ENCODE measurements at regions not wholly inside any gene's neighbourhood (a gene's known extent, or its start where the extent isn't known, plus 50 kb on each side); places are given as distances from the start of the nearest gene placed in this dataset.

- no peak for DNase-seq (ENCODE audit: low read depth)
- no peak overlapping the region for H3K4me3 ChIP-seq (ENCODE audit: low read length)
- TF ChIP-seq CTCF (conservative IDR thresholded peaks at IDR 0.05; ENCODE audit: low read length): no peak
Observed at GRCh38 chr14:104343690-104344640, 205.6 kb downstream of the KIF26A start.

GRCh38 chr14:104344818-104345620 lies 206.6 kb downstream of the KIF26A start:
- no peak for DNase-seq (ENCODE audit: low read depth)
- no peak for TF ChIP-seq CTCF (conservative IDR thresholded peaks at IDR 0.05; ENCODE audit: low read length)
- no peak overlapping the region for H3K4me3 ChIP-seq (ENCODE audit: low read length)

GRCh38 chr14:104345621-104346462 lies 207.5 kb downstream of the KIF26A start:
- no peak for TF ChIP-seq CTCF (conservative IDR thresholded peaks at IDR 0.05; ENCODE audit: low read length)
- DNase-seq (ENCODE audit: low read depth): no peak
- H3K4me3 ChIP-seq (ENCODE audit: low read length): no peak overlapping the region

GRCh38 chr14:104346608-104347007 lies 208.2 kb downstream of the KIF26A start:
- TF ChIP-seq CTCF (conservative IDR thresholded peaks at IDR 0.05; ENCODE audit: low read length): no peak
- H3K4me3 ChIP-seq (ENCODE audit: low read length): no peak overlapping the region
- no peak for DNase-seq (ENCODE audit: low read depth)

GRCh38 chr14:104348741-104349140 lies 210.4 kb downstream of the KIF26A start:
- DNase-seq (ENCODE audit: low read depth): no peak
- no peak overlapping the region for H3K4me3 ChIP-seq (ENCODE audit: low read length)
- TF ChIP-seq CTCF (conservative IDR thresholded peaks at IDR 0.05; ENCODE audit: low read length): no peak

- DNase-seq (ENCODE audit: low read depth): no peak
- no peak for TF ChIP-seq CTCF (conservative IDR thresholded peaks at IDR 0.05; ENCODE audit: low read length)
- no peak overlapping the region for H3K4me3 ChIP-seq (ENCODE audit: low read length)
Observed at GRCh38 chr14:104349950-104350349, 211.6 kb downstream of the KIF26A start.

Data from AG10803 (cell line).